H1 (cell line): ENCODE measurements at regions not wholly inside any gene's neighbourhood (a gene's known extent, or its start where the extent isn't known, plus 50 kb on each side); places are given as distances from the start of the nearest gene placed in this dataset.

Source experiments
- CTCF ChIA-PET: fragments of 300-600 bp; sonication (Branson Sonifier 250); formaldehyde crosslinking; loops from one replicate; lab custom pipeline; 2021; ENCODE audit not compliant: partially characterized antibody; lab: Charles Lee
- POLR2A ChIA-PET: fragments of 300-600 bp; sonication (Branson Sonifier 250); formaldehyde crosslinking; loops from one replicate; lab custom pipeline; 2021; ENCODE audit warnings: inconsistent platforms; ENCODE audit not compliant: partially characterized antibody; lab: Charles Lee
- DNase-seq, 2 experiments: peaks; one replicate each; pipeline versions ENCODE4 v3.0.0 to v3.0.0-alpha.2; 2010 to 2022; ENCODE audit warnings: low spot score in 2 of 2, low read depth in 1 of 2, mixed read lengths in 1 of 2
- FAIRE-seq: peaks from 2 replicates; lab custom pipeline; 2011; peaks lifted over from hg19 to GRCh38; lab: Jason Lieb, UNC
- H2AFZ ChIP-seq: 2 replicates; pipeline ENCODE4 v1.8.1; 2012; ENCODE audit warnings: low read length, inconsistent platforms
- H2AK5ac ChIP-seq: 2 replicates; pipeline ENCODE4 v1.6.1; 2013; ENCODE audit warnings: low read depth, low read length
- H2BK120ac ChIP-seq: replicated peaks from 2 replicates; pipeline ENCODE3; 2013; ENCODE audit warnings: low read depth, low read length, inconsistent platforms
- H2BK12ac ChIP-seq: 2 replicates; pipeline ENCODE4 v1.6.1; 2013; ENCODE audit warnings: low read depth, low read length
- H2BK15ac ChIP-seq: 2 replicates; pipeline ENCODE4 v1.6.1; 2013; ENCODE audit warnings: low read length
- H2BK20ac ChIP-seq: 2 replicates; pipeline ENCODE4 v1.6.1; 2013; ENCODE audit warnings: low read length
- H2BK5ac ChIP-seq: 2 replicates; pipeline ENCODE4 v1.6.1; 2013; ENCODE audit warnings: low read depth, low read length
- H3K14ac ChIP-seq: 2 replicates; pipeline ENCODE4 v1.6.1; 2013; ENCODE audit warnings: inconsistent platforms; ENCODE audit not compliant: insufficient read length
- H3K18ac ChIP-seq: 2 replicates; pipeline ENCODE4 v1.6.1; 2013; ENCODE audit warnings: low read length; ENCODE audit errors: extremely low read depth
- H3K23ac ChIP-seq: 2 replicates; pipeline ENCODE4 v1.6.1; 2013; ENCODE audit warnings: inconsistent platforms; ENCODE audit not compliant: insufficient read length
- H3K23me2 ChIP-seq: 2 replicates; pipeline ENCODE4 v1.6.1; 2013; ENCODE audit warnings: low read depth, low read length
- H3K27ac ChIP-seq: 2 replicates; pipeline ENCODE4 v1.6.1; 2011; ENCODE audit warnings: low read depth, low read length, inconsistent platforms
- H3K27me3 ChIP-seq, 4 experiments: replicated peaks in 1 of 4; 1 replicate in 1 of 4; 2 replicates in 3 of 4; pipeline versions ENCODE4 v1.6.1 to v1.8.1; 2011 to 2013; ENCODE audit warnings: low read length in 3 of 4, mild to moderate bottlenecking in 3 of 4, inconsistent platforms in 2 of 4, mixed read lengths in 2 of 4, moderate library complexity in 1 of 4; ENCODE audit not compliant: control insufficient read depth in 3 of 4, insufficient read depth in 3 of 4; ENCODE audit errors: extremely low read depth in 1 of 4
- H3K36me3 ChIP-seq, 4 experiments: 2 replicates each; pipeline versions ENCODE4 v1.6.1 to v1.8.1; 2011 to 2013; ENCODE audit warnings: mild to moderate bottlenecking in 4 of 4, low read length in 3 of 4, moderate library complexity in 2 of 4, control low read depth in 1 of 4, inconsistent platforms in 1 of 4; ENCODE audit not compliant: insufficient read depth in 4 of 4, control insufficient read depth in 2 of 4
- H3K4ac ChIP-seq: replicated peaks from 2 replicates; pipeline ENCODE3; 2013; ENCODE audit warnings: low read length, low read depth, mixed read lengths, inconsistent platforms; ENCODE audit not compliant: insufficient read length
- H3K4me1 ChIP-seq, 4 experiments: replicated peaks in 1 of 4; 1 replicate in 1 of 4; 2 replicates in 3 of 4; pipeline versions ENCODE4 v1.6.1 to v1.8.1; 2011 to 2013; ENCODE audit warnings: low read length in 3 of 4, inconsistent platforms in 2 of 4, mixed read lengths in 1 of 4; ENCODE audit not compliant: insufficient read depth in 4 of 4, control insufficient read depth in 3 of 4
- H3K4me2 ChIP-seq, 2 experiments: 2 replicates each; pipeline versions ENCODE4 v1.6.1 to v1.8.1; 2011 to 2013; ENCODE audit warnings: low read depth in 2 of 2, low read length in 2 of 2, control low read depth in 1 of 2, inconsistent platforms in 1 of 2, mild to moderate bottlenecking in 1 of 2; ENCODE audit not compliant: insufficient read depth in 1 of 2
- H3K4me3 ChIP-seq, 4 experiments: fragments of 200-600, 300-600 bp in 1 of 4; sonication (generic), shearing (Covaris generic), sonication (Bioruptor Twin) in 1 of 4; 2 replicates each; pipeline versions ENCODE4 v1.5.1 to v1.8.1; 2011 to 2016; ENCODE audit warnings: low read length in 4 of 4, low read depth in 3 of 4, control low read depth in 2 of 4, inconsistent platforms in 2 of 4, mild to moderate bottlenecking in 2 of 4, mixed read lengths in 1 of 4, moderate library complexity in 1 of 4; ENCODE audit not compliant: insufficient read depth in 2 of 4; ENCODE audit errors: extremely low read depth in 1 of 4
- H3K56ac ChIP-seq: replicated peaks from 2 replicates; pipeline ENCODE3; 2013; ENCODE audit warnings: low read depth, mild to moderate bottlenecking, mixed read lengths, low read length, inconsistent platforms; ENCODE audit not compliant: insufficient read length
- H3K79me1 ChIP-seq: 2 replicates; pipeline ENCODE4 v1.6.1; 2013; ENCODE audit warnings: low read depth, low read length, control low read depth
- H3K79me2 ChIP-seq, 2 experiments: 2 replicates each; pipeline versions ENCODE4 v1.6.1 to v1.8.1; 2012 to 2013; ENCODE audit warnings: low read length in 2 of 2, mild to moderate bottlenecking in 2 of 2, inconsistent platforms in 1 of 2; ENCODE audit not compliant: insufficient read depth in 2 of 2, control insufficient read depth in 1 of 2
- H3K9ac ChIP-seq, 4 experiments: replicated peaks in 1 of 4; 1 replicate in 1 of 4; 2 replicates in 3 of 4; pipeline versions ENCODE4 v1.6.1 to v1.8.1; 2011 to 2013; ENCODE audit warnings: low read depth in 3 of 4, low read length in 3 of 4, control low read depth in 2 of 4, mild to moderate bottlenecking in 2 of 4, moderate library complexity in 2 of 4, inconsistent platforms in 1 of 4; ENCODE audit errors: extremely low read depth in 1 of 4
- H3K9me3 ChIP-seq, 2 experiments: 2 replicates each; pipeline versions ENCODE4 v1.6.1 to v1.8.1; 2012 to 2013; ENCODE audit warnings: mild to moderate bottlenecking in 2 of 2, moderate library complexity in 2 of 2, control low read depth in 1 of 2, inconsistent platforms in 1 of 2, low read depth in 1 of 2, low read length in 1 of 2, mixed read lengths in 1 of 2; ENCODE audit not compliant: insufficient read depth in 2 of 2
- H4K20me1 ChIP-seq, 2 experiments: replicated peaks in 1 of 2; 2 replicates each; pipeline versions ENCODE3 to v1.8.1; 2011 to 2013; ENCODE audit warnings: inconsistent platforms in 2 of 2, low read length in 2 of 2, mild to moderate bottlenecking in 1 of 2; ENCODE audit not compliant: insufficient read depth in 2 of 2, control insufficient read depth in 1 of 2
- H4K5ac ChIP-seq: 2 replicates; pipeline ENCODE4 v1.6.1; 2013; ENCODE audit warnings: low read length, low read depth, mixed read lengths, inconsistent platforms; ENCODE audit not compliant: insufficient read length
- H4K8ac ChIP-seq: 2 replicates; pipeline ENCODE4 v1.8.0; 2013; ENCODE audit warnings: mild to moderate bottlenecking, moderate library complexity, low read length, inconsistent platforms; ENCODE audit not compliant: insufficient read depth; ENCODE audit errors: extremely low read depth
- H4K91ac ChIP-seq: replicated peaks from 2 replicates; pipeline ENCODE3; 2013; ENCODE audit warnings: low read length, mixed read lengths, inconsistent platforms; ENCODE audit not compliant: insufficient read length
- BRCA1 ChIP-seq: IDR thresholded peaks from 2 replicates; pipeline ENCODE4 v1.6.1; 2012; ENCODE audit warnings: low read depth, low read length, improper control_type of control experiment
- CBX5 ChIP-seq: fragments of 300-800, 300-1000 bp; sonication (generic); IDR thresholded peaks from 2 replicates; pipeline ENCODE4 v1.7.1; 2016; ENCODE audit warnings: antibody characterized with exemption, low read length, low read depth
- CREB1 ChIP-seq: IDR thresholded peaks from 2 replicates; pipeline ENCODE4 v1.6.1; 2012; ENCODE audit warnings: inconsistent platforms
- EGR1 ChIP-seq: IDR thresholded peaks from 2 replicates; pipeline ENCODE4 v1.6.1; 2011; ENCODE audit warnings: low read depth, low read length, borderline replicate concordance
- GTF2F1 ChIP-seq: IDR thresholded peaks from 2 replicates; pipeline ENCODE4 v1.6.1; 2012; ENCODE audit warnings: low read depth, low read length, improper control_type of control experiment, borderline replicate concordance
- NRF1 ChIP-seq: IDR thresholded peaks from 2 replicates; pipeline ENCODE4 v1.6.1; 2011; ENCODE audit warnings: mild to moderate bottlenecking, low read depth, low read length, improper control_type of control experiment
- SAP30 ChIP-seq: fragments of 300-600 bp; sonication (generic); IDR thresholded peaks from 2 replicates; pipeline ENCODE4 v1.7.1; 2012; ENCODE audit warnings: low read length, moderate library complexity, mild to moderate bottlenecking, inconsistent platforms; ENCODE audit not compliant: insufficient read depth, insufficient replicate concordance
- SP2 ChIP-seq: IDR thresholded peaks from 2 replicates; pipeline ENCODE4 v1.6.1; 2012; ENCODE audit warnings: mild to moderate bottlenecking, low read length, inconsistent platforms
- SP4 ChIP-seq: IDR thresholded peaks from 2 replicates; pipeline ENCODE4 v1.6.1; 2012; ENCODE audit warnings: low read length, inconsistent platforms
- WGBS, 2 experiments: shearing (Covaris generic) in 1 of 2; methylation state at CpG; one replicate each; pipeline versions ENCODE4 v1.1.6 to v1.1.7; 2013 to 2015; ENCODE audit warnings: low lambda C conversion rate in 2 of 2, mixed read lengths in 2 of 2, inconsistent platforms in 1 of 2, low coverage in 1 of 2, missing lambda C conversion rate in 1 of 2; ENCODE audit not compliant: insufficient replicate concordance in 2 of 2, insufficient coverage in 1 of 2, insufficient read length in 1 of 2; ENCODE audit errors: extremely low coverage in 1 of 2, missing lambda C conversion rate in 1 of 2; 5-methylcytosine and 5-hydroxymethylcytosine counted together

GRCh38 chr14:44341116-44341515 is 166.0 kb downstream of the FSCB start:
- H3K23me2 ChIP-seq, result no peaks in the 10 kb centered on the region
- no peak overlapping the region for H2BK5ac ChIP-seq
- H3K9ac ChIP-seq, result no peak overlapping the region
- no peak overlapping the region for H2BK15ac ChIP-seq
- TF ChIP-seq NRF1 (no peak), CBX5 (no peak), GTF2F1 (no peak), SP2 (no peak), CREB1 (no peak), BRCA1 (no peak), SP4 (no peak), EGR1 (no peak), SAP30 (no peak)
- no peak overlapping the region for H3K4ac ChIP-seq
- H3K4me2 ChIP-seq, result no peak overlapping the region
- H3K4me3 ChIP-seq, result no peak overlapping the region
- no peak overlapping the region for H2BK20ac ChIP-seq
- no peak overlapping the region for H2AK5ac ChIP-seq
- DNase-seq (no peak), FAIRE-seq (no peak)
- no peaks in the 10 kb centered on the region for H3K79me1 ChIP-seq
- H4K20me1 ChIP-seq, result no peaks in the 10 kb centered on the region
- POLR2A ChIA-PET, result no interaction called here
- no peaks in the 10 kb centered on the region for H3K4me1 ChIP-seq
- H3K27me3 ChIP-seq, result no peaks in the 10 kb centered on the region
- no peak overlapping the region for H4K91ac ChIP-seq
- H3K14ac ChIP-seq, result no peak overlapping the region
- H3K79me2 ChIP-seq, result no peaks in the 10 kb centered on the region
- no peak overlapping the region for H2BK12ac ChIP-seq
- H3K27ac ChIP-seq, result no peak overlapping the region
- H4K5ac ChIP-seq, result no peak overlapping the region
- H4K8ac ChIP-seq, result no peak overlapping the region
- CTCF ChIA-PET, result no interaction called here
- no peaks in the 10 kb centered on the region for H3K36me3 ChIP-seq
- no peaks in the 10 kb centered on the region for H3K9me3 ChIP-seq
- H3K18ac ChIP-seq, result no peak overlapping the region
- H2AFZ ChIP-seq, result no peak overlapping the region
- WGBS, 2 experiments, result 96% methylated on average over 3 of the region's 3 CpGs; no CpG with 5 or more reads in 1 of the 2 experiments
- H3K56ac ChIP-seq, result no peak overlapping the region
- H2BK120ac ChIP-seq, result no peak overlapping the region
- H3K23ac ChIP-seq, result no peak overlapping the region
